A549 (cell line): ENCODE measurements at regions not wholly inside any gene's neighbourhood (a gene's known extent, or its start where the extent isn't known, plus 50 kb on each side); places are given as distances from the start of the nearest gene placed in this dataset.

Source experiments
- ATAC-seq, 2 experiments: fragments of 200-7000 bp in 1 of 2; fragments of >200 bp in 1 of 2; cut with Nextera tagmentation in 1 of 2; cut with Tn5 transposase in 1 of 2; 3 replicates each; pipeline versions ENCODE4 v1.8.0 to v1.9.1; 2018 to 2020; ENCODE audit warnings: mild to moderate bottlenecking in 1 of 2, moderate library complexity in 1 of 2
- CTCF ChIA-PET: fragments of 300-600 bp; sonication (Branson Sonifier 250); formaldehyde crosslinking; extraction: SDS; loops from one replicate; lab custom pipeline; 2021; ENCODE audit warnings: antibody characterized with exemption, inconsistent platforms; lab: Yijun Ruan, JAX
- POLR2A ChIA-PET: fragments of 350-600 bp; formaldehyde crosslinking; extraction: SDS; loops from one replicate; lab custom pipeline; 2021; ENCODE audit warnings: antibody characterized with exemption, inconsistent platforms; lab: Yijun Ruan, JAX
- DNase-seq, 2 experiments: peaks; one replicate each; pipeline versions ENCODE4 v3.0.0 to v3.0.0-alpha.2; 2011 to 2016; ENCODE audit warnings: low read depth in 1 of 2, low spot score in 1 of 2
- FAIRE-seq: peaks from 2 replicates; lab custom pipeline; 2011; peaks lifted over from hg19 to GRCh38; lab: Jason Lieb, UNC
- H3K27ac ChIP-seq, 2 experiments: fragments of >200 bp; sonication (Bioruptor Twin); formaldehyde crosslinking; 3 replicates each; pipeline ENCODE4 v1.5.1; 2016 to 2017
- H3K4me1 ChIP-seq: fragments of >200 bp; sonication (Bioruptor Twin); formaldehyde crosslinking; 3 replicates; pipeline ENCODE4 v1.6.1; 2016
- H3K4me2 ChIP-seq: fragments of >200 bp; sonication (Bioruptor Twin); formaldehyde crosslinking; 3 replicates; pipeline ENCODE4 v1.6.1; 2016
- H3K4me3 ChIP-seq: fragments of >200 bp; sonication (Bioruptor Twin); formaldehyde crosslinking; 3 replicates; pipeline ENCODE4 v1.5.1; 2016
- H3K9me3 ChIP-seq: fragments of >200 bp; sonication (Bioruptor Twin); formaldehyde crosslinking; 3 replicates; pipeline ENCODE4 v1.6.1; 2016
- CBX2 ChIP-seq: fragments of 200-600 bp; sonication (generic); IDR thresholded peaks from 2 replicates; pipeline ENCODE4 v1.6.1; 2016; ENCODE audit warnings: low read depth, mild to moderate bottlenecking, borderline replicate concordance
- CEBPB ChIP-seq, 2 experiments: fragments of >200 bp in 1 of 2; sonication (Bioruptor Twin) in 1 of 2; formaldehyde crosslinking in 1 of 2; IDR thresholded peaks; 2 replicates each; pipeline ENCODE4 v1.6.1; 2012 to 2016
- CHD2 ChIP-seq: fragments of 150-350 bp; IDR thresholded peaks from 2 replicates; pipeline ENCODE4 v1.6.1; 2014; ENCODE audit warnings: low read length; ENCODE audit not compliant: partially characterized antibody
- CHD4 ChIP-seq: fragments of 200-600 bp; sonication (generic); IDR thresholded peaks from 2 replicates; pipeline ENCODE4 v1.6.1; 2016; ENCODE audit warnings: antibody characterized with exemption, mild to moderate bottlenecking, borderline replicate concordance
- EP300 ChIP-seq, 2 experiments: fragments of >200 bp; sonication (Bioruptor Twin); formaldehyde crosslinking; IDR thresholded peaks; 2 replicates in 1 of 2; 3 replicates in 1 of 2; pipeline ENCODE4 v1.6.1; 2016 to 2017
- FOSB ChIP-seq: fragments of 250-450 bp; sonication (Bioruptor Pico); IDR thresholded peaks from 2 replicates; pipeline ENCODE4 v1.5.0; 2020; ENCODE audit warnings: mild to moderate bottlenecking, moderate library complexity
- FOXS1 ChIP-seq: fragments of 250-450 bp; sonication (Bioruptor Pico); IDR thresholded peaks from 2 replicates; pipeline ENCODE4 v1.5.0; 2020; ENCODE audit warnings: mild to moderate bottlenecking, moderate library complexity
- HDAC2 ChIP-seq: fragments of 200-600 bp; sonication (generic); IDR thresholded peaks from 2 replicates; pipeline ENCODE4 v1.6.1; 2016
- HOXB13 ChIP-seq: fragments of 250-450 bp; sonication (Bioruptor Pico); IDR thresholded peaks from 2 replicates; pipeline ENCODE4 v1.5.0; 2020; ENCODE audit warnings: low read depth, mild to moderate bottlenecking, moderate library complexity
- JUNB ChIP-seq: fragments of >200 bp; sonication (Bioruptor Twin); formaldehyde crosslinking; IDR thresholded peaks from 2 replicates; pipeline ENCODE4 v1.6.1; 2016
- KDM5A ChIP-seq: fragments of 200-600 bp; sonication (generic); IDR thresholded peaks from 2 replicates; pipeline ENCODE4 v1.6.1; 2016; ENCODE audit warnings: antibody characterized with exemption, mild to moderate bottlenecking
- MAZ ChIP-seq: fragments of 150-350 bp; IDR thresholded peaks from 2 replicates; pipeline ENCODE4 v1.6.1; 2014; ENCODE audit warnings: antibody characterized with exemption, low read depth, low read length, borderline replicate concordance
- MYC ChIP-seq: IDR thresholded peaks from 2 replicates; pipeline ENCODE4 v1.6.1; 2012; ENCODE audit warnings: mild to moderate bottlenecking, inconsistent platforms, low read length, improper control_type of control experiment, borderline replicate concordance
- NPAS2 ChIP-seq: fragments of 250-450 bp; sonication (Bioruptor Pico); IDR thresholded peaks from 2 replicates; pipeline ENCODE4 v1.8.0; 2022; ENCODE audit warnings: mild to moderate bottlenecking, moderate library complexity, borderline replicate concordance
- NR3C1 ChIP-seq: fragments of >200 bp; sonication (Bioruptor Twin); formaldehyde crosslinking; IDR thresholded peaks from 3 replicates; pipeline ENCODE4 v1.6.1; 2017
- PHF8 ChIP-seq: fragments of 200-600 bp; sonication (generic); IDR thresholded peaks from 2 replicates; pipeline ENCODE4 v1.6.1; 2016; ENCODE audit warnings: low read depth, mild to moderate bottlenecking, antibody characterized with exemption, moderate library complexity, borderline replicate concordance
- POLR2A ChIP-seq: IDR thresholded peaks from 2 replicates; pipeline ENCODE4 v1.6.1; 2012; ENCODE audit warnings: mild to moderate bottlenecking, low read length
- RAD21 ChIP-seq, 2 experiments: fragments of >200 bp in 1 of 2; sonication (Bioruptor Twin) in 1 of 2; formaldehyde crosslinking in 1 of 2; IDR thresholded peaks in 1 of 2; conservative IDR thresholded peaks in 1 of 2; 2 replicates in 1 of 2; 3 replicates in 1 of 2; pipeline ENCODE4 v1.6.1; 2012 to 2018; ENCODE audit warnings: inconsistent platforms in 1 of 2
- RARB ChIP-seq: fragments of 250-450 bp; sonication (Bioruptor Pico); IDR thresholded peaks from 2 replicates; pipeline ENCODE4 v1.8.0; 2021; ENCODE audit warnings: mild to moderate bottlenecking, moderate library complexity
- SREBF2 ChIP-seq: fragments of 450-650 bp; IDR thresholded peaks from 2 replicates; pipeline ENCODE4 v1.6.1; 2014; ENCODE audit warnings: mild to moderate bottlenecking, moderate library complexity
- TFCP2L1 ChIP-seq: fragments of 250-450 bp; sonication (Bioruptor Pico); IDR thresholded peaks from 2 replicates; pipeline ENCODE4 v1.5.0; 2021; ENCODE audit warnings: mild to moderate bottlenecking
- ZFP36 ChIP-seq: fragments of 450-650 bp; IDR thresholded peaks from 2 replicates; pipeline ENCODE4 v1.6.1; 2014; ENCODE audit warnings: borderline replicate concordance; ENCODE audit not compliant: partially characterized antibody
- ZNF302 ChIP-seq: fragments of 250-450 bp; sonication (Bioruptor Pico); IDR thresholded peaks from 2 replicates; pipeline ENCODE4 v1.9.0; 2021; ENCODE audit warnings: inconsistent platforms, mild to moderate bottlenecking, moderate library complexity
- WGBS: methylation state at CpG from one replicate; pipeline ENCODE4 v1.1.6; 2017; ENCODE audit errors: missing lambda C conversion rate; 5-methylcytosine and 5-hydroxymethylcytosine counted together
- TF ChIP-seq, protein P1 (sequence below): IDR thresholded peaks from 2 replicates; pipeline ENCODE4 v1.6.1; 2012; ENCODE audit warnings: low read depth, borderline replicate concordance
- TF ChIP-seq, protein P2 (sequence below): fragments of >200 bp; sonication (Bioruptor Twin); formaldehyde crosslinking; IDR thresholded peaks from 3 replicates; pipeline ENCODE4 v1.5.1; 2016
- TF ChIP-seq, protein P3 (sequence below): fragments of 250-450 bp; sonication (Bioruptor Pico); IDR thresholded peaks from 2 replicates; pipeline ENCODE4 v1.5.0; 2021; ENCODE audit warnings: mild to moderate bottlenecking, moderate library complexity, borderline replicate concordance
- TF ChIP-seq, protein P4 (sequence below): fragments of 250-450 bp; sonication (Bioruptor Pico); IDR thresholded peaks from 2 replicates; pipeline ENCODE4 v1.5.0; 2020; ENCODE audit warnings: low read depth, mild to moderate bottlenecking, moderate library complexity
- TF ChIP-seq, protein P5 (sequence below): fragments of 200-600 bp; sonication (generic); IDR thresholded peaks from 2 replicates; pipeline ENCODE4 v1.6.1; 2016; ENCODE audit warnings: antibody characterized with exemption, mild to moderate bottlenecking, moderate library complexity

DNA sequence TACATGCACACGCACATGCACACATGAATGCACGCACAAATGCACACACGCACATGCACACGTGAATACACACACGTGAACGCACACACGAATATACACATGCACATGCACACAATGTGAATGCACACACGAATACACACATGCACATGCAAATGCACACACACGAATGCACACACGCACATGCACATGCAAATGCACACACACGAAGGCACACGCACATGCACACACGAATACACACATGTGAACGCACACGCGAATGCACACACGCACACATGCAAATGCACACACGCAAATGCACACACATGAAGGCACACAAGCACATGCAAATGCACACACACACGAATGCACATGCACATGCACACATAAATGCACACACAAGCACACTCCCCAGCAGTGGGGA is 68.6 kb upstream of the GPC1 start:
- WGBS, result 86% methylated on average over 19 of the region's 19 CpGs
- no peak for TF ChIP-seq PHF8
- TF ChIP-seq HDAC2, result no peak
- no peak for TF ChIP-seq HOXB13
- no peak for TF ChIP-seq RARB (CRISPR knock-in tag)
- TF ChIP-seq FOSB (CRISPR knock-in tag), result no peak
- TF ChIP-seq CBX2, result no peak
- no peak for TF ChIP-seq ZFP36
- no peak for TF ChIP-seq EP300 (IDR thresholded peaks at IDR 0.05)
- no peak for TF ChIP-seq TFCP2L1 (CRISPR knock-in tag)
- TF ChIP-seq, protein P1, sequence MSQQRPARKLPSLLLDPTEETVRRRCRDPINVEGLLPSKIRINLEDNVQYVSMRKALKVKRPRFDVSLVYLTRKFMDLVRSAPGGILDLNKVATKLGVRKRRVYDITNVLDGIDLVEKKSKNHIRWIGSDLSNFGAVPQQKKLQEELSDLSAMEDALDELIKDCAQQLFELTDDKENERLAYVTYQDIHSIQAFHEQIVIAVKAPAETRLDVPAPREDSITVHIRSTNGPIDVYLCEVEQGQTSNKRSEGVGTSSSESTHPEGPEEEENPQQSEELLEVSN, result no peak
- TF ChIP-seq NR3C1, result no peak
- TF ChIP-seq, protein P2, sequence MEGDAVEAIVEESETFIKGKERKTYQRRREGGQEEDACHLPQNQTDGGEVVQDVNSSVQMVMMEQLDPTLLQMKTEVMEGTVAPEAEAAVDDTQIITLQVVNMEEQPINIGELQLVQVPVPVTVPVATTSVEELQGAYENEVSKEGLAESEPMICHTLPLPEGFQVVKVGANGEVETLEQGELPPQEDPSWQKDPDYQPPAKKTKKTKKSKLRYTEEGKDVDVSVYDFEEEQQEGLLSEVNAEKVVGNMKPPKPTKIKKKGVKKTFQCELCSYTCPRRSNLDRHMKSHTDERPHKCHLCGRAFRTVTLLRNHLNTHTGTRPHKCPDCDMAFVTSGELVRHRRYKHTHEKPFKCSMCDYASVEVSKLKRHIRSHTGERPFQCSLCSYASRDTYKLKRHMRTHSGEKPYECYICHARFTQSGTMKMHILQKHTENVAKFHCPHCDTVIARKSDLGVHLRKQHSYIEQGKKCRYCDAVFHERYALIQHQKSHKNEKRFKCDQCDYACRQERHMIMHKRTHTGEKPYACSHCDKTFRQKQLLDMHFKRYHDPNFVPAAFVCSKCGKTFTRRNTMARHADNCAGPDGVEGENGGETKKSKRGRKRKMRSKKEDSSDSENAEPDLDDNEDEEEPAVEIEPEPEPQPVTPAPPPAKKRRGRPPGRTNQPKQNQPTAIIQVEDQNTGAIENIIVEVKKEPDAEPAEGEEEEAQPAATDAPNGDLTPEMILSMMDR, result no peak
- no peak for TF ChIP-seq MAZ
- TF ChIP-seq, protein P3, sequence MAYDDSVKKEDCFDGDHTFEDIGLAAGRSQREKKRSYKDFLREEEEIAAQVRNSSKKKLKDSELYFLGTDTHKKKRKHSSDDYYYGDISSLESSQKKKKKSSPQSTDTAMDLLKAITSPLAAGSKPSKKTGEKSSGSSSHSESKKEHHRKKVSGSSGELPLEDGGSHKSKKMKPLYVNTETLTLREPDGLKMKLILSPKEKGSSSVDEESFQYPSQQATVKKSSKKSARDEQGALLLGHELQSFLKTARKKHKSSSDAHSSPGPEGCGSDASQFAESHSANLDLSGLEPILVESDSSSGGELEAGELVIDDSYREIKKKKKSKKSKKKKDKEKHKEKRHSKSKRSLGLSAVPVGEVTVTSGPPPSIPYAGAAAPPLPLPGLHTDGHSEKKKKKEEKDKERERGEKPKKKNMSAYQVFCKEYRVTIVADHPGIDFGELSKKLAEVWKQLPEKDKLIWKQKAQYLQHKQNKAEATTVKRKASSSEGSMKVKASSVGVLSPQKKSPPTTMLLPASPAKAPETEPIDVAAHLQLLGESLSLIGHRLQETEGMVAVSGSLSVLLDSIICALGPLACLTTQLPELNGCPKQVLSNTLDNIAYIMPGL (CRISPR knock-in tag), result no peak
- TF ChIP-seq CEBPB (IDR thresholded peaks at IDR 0.05), result no peak
- no peak for TF ChIP-seq KDM5A
- ChIA-PET CTCF (interaction anchor here (2.1 kb wide), 1 partner anchor 22 kb away, joined by 4 read pairs; no protein-coding TSS in a partner anchor), POLR2A (no interaction called here)
- ATAC-seq (no peak), FAIRE-seq (no peak), DNase-seq (no peak)
- no peak overlapping the region for H3K4me2 ChIP-seq
- H3K9me3 ChIP-seq, result peaks cover 4% of the 10 kb centered on the region; the same call in 1 of the 3 replicates
- no peak overlapping the region for H3K27ac ChIP-seq
- no peak overlapping the region for H3K4me3 ChIP-seq
- H3K4me1 ChIP-seq, result peaks cover 37% of the 10 kb centered on the region

- TF ChIP-seq SREBF2, result no peak
- no peak for TF ChIP-seq CEBPB (IDR thresholded peaks at IDR 0.05)
- TF ChIP-seq POLR2A, result no peak
- no peak for TF ChIP-seq ZNF302 (CRISPR knock-in tag)
- TF ChIP-seq HOXB13, result no peak
- TF ChIP-seq MYC, result no peak
- TF ChIP-seq, protein P1, result no peak
- TF ChIP-seq JUNB, result no peak
- no peak for TF ChIP-seq CHD4
- no peak for TF ChIP-seq KDM5A
- TF ChIP-seq, protein P4, sequence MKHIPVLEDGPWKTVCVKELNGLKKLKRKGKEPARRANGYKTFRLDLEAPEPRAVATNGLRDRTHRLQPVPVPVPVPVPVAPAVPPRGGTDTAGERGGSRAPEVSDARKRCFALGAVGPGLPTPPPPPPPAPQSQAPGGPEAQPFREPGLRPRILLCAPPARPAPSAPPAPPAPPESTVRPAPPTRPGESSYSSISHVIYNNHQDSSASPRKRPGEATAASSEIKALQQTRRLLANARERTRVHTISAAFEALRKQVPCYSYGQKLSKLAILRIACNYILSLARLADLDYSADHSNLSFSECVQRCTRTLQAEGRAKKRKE (CRISPR knock-in tag), result no peak
- TF ChIP-seq RAD21 (conservative IDR thresholded peaks at IDR 0.05 in 1 of 2, IDR thresholded peaks at IDR 0.05 in 1 of 2), result no peak
- TF ChIP-seq ZFP36, result no peak
- no peak for TF ChIP-seq FOXS1
- no peak for TF ChIP-seq NR3C1
- TF ChIP-seq NPAS2 (CRISPR knock-in tag), result no peak
- TF ChIP-seq, protein P5, sequence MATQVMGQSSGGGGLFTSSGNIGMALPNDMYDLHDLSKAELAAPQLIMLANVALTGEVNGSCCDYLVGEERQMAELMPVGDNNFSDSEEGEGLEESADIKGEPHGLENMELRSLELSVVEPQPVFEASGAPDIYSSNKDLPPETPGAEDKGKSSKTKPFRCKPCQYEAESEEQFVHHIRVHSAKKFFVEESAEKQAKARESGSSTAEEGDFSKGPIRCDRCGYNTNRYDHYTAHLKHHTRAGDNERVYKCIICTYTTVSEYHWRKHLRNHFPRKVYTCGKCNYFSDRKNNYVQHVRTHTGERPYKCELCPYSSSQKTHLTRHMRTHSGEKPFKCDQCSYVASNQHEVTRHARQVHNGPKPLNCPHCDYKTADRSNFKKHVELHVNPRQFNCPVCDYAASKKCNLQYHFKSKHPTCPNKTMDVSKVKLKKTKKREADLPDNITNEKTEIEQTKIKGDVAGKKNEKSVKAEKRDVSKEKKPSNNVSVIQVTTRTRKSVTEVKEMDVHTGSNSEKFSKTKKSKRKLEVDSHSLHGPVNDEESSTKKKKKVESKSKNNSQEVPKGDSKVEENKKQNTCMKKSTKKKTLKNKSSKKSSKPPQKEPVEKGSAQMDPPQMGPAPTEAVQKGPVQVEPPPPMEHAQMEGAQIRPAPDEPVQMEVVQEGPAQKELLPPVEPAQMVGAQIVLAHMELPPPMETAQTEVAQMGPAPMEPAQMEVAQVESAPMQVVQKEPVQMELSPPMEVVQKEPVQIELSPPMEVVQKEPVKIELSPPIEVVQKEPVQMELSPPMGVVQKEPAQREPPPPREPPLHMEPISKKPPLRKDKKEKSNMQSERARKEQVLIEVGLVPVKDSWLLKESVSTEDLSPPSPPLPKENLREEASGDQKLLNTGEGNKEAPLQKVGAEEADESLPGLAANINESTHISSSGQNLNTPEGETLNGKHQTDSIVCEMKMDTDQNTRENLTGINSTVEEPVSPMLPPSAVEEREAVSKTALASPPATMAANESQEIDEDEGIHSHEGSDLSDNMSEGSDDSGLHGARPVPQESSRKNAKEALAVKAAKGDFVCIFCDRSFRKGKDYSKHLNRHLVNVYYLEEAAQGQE, result no peak
- no peak for TF ChIP-seq CHD2
- no peak for DNase-seq
- H3K27ac ChIP-seq, result peak overlapping the region in 1 of 2 experiments; percentile 49; a peak in 2 of 6 replicates
- WGBS, result 95% methylated on average over 7 of the region's 15 CpGs
- peaks cover 45% of the 10 kb centered on the region for H3K4me1 ChIP-seq
- FAIRE-seq, result no peak
- ChIA-PET CTCF (interaction anchor here (1.3 to 2.1 kb wide), 2 partner anchors 22 to 97 kb away, joined by 3 to 4 read pairs; no protein-coding TSS in a partner anchor), POLR2A (no interaction called here)
- no peak overlapping the region for H3K4me2 ChIP-seq
- H3K4me3 ChIP-seq, result no peak overlapping the region
- no peaks in the 10 kb centered on the region for H3K9me3 ChIP-seq
- no peak for ATAC-seq
Observed at GRCh38 chr2:240367721-240368120, 67.7 kb upstream of the GPC1 start.
